GM12875 (cell line): ENCODE measurements at regions not wholly inside any gene's neighbourhood (a gene's known extent, or its start where the extent isn't known, plus 50 kb on each side); places are given as distances from the start of the nearest gene placed in this dataset.

Source experiments
- H3K4me3 ChIP-seq: one replicate; pipeline ENCODE4 v1.5.1; 2011; ENCODE audit warnings: low read depth, low read length, control low read depth
- TF ChIP-seq, protein P1 (sequence below): IDR thresholded peaks from 2 replicates; pipeline ENCODE4 v1.5.1; 2011; ENCODE audit warnings: low read depth, mild to moderate bottlenecking, control low read depth, inconsistent platforms, low read length, moderate library complexity, borderline replicate concordance; ENCODE audit not compliant: insufficient read depth

DNA sequence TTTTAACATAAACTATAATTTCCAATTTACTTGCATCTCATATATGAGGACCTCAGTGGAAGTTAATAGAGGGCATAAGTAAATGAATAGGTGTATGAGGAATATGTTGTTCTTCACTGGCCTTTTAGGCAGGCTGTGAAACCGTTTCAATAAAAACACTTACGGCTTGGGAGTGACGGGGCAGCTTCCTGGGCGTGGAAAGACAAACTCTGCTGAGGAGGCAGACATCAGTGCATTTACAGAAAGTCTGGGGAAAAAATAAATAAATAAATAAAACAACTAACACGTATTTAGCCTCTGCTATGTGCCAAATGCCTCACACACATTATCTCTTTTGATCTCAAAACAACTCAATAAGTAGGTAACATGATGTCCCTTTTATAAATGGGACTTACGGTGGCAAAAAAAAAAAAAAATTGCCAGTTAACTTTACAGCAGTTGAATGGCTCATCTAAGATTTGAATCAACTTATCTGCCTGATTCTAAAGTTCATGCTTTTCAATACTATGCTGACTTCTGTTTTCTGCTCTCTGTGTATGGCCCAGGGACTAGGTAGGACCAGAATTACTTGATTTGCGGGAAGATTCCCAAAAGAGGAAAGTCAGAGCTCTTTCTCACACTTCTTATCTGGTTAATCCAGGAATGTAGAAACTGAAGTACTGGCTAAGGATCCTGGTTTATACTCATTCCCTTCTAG is 77.5 kb upstream of the LRATD1 start:
- TF ChIP-seq, protein P1, sequence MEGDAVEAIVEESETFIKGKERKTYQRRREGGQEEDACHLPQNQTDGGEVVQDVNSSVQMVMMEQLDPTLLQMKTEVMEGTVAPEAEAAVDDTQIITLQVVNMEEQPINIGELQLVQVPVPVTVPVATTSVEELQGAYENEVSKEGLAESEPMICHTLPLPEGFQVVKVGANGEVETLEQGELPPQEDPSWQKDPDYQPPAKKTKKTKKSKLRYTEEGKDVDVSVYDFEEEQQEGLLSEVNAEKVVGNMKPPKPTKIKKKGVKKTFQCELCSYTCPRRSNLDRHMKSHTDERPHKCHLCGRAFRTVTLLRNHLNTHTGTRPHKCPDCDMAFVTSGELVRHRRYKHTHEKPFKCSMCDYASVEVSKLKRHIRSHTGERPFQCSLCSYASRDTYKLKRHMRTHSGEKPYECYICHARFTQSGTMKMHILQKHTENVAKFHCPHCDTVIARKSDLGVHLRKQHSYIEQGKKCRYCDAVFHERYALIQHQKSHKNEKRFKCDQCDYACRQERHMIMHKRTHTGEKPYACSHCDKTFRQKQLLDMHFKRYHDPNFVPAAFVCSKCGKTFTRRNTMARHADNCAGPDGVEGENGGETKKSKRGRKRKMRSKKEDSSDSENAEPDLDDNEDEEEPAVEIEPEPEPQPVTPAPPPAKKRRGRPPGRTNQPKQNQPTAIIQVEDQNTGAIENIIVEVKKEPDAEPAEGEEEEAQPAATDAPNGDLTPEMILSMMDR = no peak
- no peak overlapping the region for H3K4me3 ChIP-seq

DNA sequence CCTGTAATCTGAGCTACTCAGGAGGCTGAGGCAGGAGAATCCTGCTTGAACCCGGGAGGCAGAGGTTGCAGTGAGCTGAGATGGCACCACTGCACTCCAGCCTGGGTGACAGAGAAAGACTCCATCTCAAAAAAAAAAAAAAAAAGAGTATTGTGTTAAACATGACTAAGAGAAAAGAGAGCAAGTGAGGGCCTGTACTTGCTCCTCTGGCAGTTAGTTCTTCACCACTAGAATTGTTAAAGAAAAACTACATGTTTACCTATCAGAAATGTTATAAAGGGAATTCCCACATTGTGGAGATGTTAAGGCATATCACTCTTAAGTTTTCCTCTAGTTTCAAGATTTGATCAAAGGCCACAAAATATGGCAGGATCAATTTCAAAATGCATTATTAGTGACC is 75.4 kb upstream of the LRATD1 start:
- TF ChIP-seq, protein P1 = no peak
- no peak overlapping the region for H3K4me3 ChIP-seq

DNA sequence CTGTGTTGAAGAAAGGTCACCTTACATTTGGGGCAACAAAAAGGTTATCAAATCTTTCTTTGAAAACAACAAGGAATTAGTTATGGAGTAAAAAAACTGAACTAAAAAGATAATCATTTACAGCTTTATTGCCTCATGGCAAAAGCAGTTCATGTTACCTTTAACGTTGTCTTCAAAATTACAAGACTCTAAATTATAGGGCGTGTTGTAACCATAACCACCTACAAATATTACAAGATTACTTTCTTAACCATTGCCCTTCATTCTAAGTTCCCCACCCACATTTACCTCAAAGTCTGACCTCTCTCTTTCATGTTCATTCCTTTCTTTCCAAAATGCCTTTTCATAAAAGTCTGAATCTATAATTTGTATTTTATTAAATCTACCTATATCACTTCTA is 74.6 kb upstream of the LRATD1 start:
- TF ChIP-seq, protein P1 = no peak

DNA sequence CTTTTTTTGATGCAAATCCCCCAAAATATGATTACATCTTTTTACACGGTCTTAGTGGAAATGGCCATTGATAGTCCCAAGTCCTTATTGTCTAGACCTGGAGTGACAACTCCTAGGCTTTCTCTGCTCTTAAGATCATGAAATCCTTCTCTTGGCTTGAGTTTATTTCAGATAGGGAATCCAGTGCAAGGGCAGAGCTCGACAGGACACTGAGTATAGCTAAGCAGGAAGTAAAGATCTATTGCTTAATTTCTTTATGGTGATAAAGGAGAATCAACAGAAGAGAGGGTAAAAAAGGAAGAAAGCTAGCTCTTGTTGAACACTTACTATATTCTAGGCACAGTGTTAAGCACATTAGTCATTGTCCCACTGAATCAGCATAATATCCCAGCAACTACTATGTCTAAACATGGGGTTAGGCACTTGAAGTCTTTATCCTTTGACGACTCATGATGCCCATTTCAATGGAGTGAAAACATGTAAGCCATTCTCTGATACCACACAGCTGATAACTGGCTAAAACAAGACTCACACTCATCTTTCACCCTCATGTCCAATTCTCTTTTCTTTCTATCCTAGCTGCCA is 74.1 kb upstream of the LRATD1 start:
- TF ChIP-seq, protein P1 = no peak
- no peak overlapping the region for H3K4me3 ChIP-seq

More for the DNA sequence above, 74.6 kb upstream of the LRATD1 start:
- H3K4me3 ChIP-seq = no peak overlapping the region

DNA sequence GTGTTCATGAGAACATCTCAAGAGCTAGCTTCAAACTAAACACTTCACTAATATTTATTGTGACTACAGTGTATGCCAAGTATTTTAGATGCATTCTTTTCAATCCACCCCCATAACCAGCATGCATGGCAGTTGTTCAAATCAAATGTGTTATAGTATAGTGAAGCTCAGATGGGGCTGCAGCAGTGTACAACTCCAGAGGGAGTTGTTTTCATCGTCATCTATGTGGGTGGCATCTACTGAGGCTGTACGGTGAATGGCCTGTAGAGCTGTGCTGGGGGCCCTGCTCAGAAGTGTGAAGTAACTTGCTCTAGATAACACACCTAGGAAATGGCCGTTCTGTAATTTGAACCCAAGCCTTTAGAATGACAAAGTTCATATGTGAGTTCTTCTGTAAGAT is 71.8 kb upstream of the LRATD1 start:
- TF ChIP-seq, protein P1 = no peak
- no peak overlapping the region for H3K4me3 ChIP-seq

DNA sequence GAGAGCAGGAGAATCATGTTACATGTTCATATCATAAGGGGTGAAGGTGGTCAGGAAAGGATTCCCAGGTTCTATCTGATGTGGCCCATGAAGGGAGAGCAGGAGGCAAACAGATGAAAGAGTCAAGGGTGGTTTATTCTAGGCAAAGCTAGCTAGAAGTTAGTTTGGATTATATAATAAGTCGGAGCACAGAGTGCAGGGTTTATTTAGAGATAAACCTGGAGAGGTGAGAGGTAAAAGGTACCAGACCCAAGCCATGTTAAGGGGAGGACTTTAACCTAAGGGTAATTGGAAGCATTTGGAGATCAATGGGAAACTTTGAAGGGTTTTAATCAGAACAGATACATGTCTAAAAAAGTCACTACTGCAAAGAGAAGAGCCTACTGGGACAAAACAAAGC is 69.2 kb upstream of the LRATD1 start:
- H3K4me3 ChIP-seq = no peak overlapping the region
- TF ChIP-seq, protein P1 = no peak

DNA sequence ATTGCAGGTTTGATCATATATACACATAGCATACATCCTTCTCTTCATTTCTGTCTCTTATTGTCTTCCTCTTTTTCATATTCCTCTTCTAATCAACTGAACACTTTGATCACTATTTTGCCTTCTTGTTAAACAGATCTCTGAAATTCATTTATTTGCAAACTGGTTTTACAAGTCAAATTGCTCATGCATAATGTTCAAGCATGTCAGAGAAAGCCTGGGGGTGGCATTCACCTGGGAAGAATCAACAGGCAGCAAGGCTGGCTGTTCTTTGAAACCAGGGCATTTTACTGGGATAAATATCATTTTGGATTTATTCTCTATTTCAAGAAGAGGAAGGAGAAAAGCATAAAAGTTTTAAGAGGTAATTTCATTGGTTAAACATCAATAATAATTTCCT is 66.9 kb upstream of the LRATD1 start:
- TF ChIP-seq, protein P1 = no peak

More for the DNA sequence above, 66.9 kb upstream of the LRATD1 start:
- H3K4me3 ChIP-seq = no peak overlapping the region
